ACC112 (cell line): ENCODE measurements at regions not wholly inside any gene's neighbourhood (a gene's known extent, or its start where the extent isn't known, plus 50 kb on each side); places are given as distances from the start of the nearest gene placed in this dataset.
A peak's percentile ranks its signal among the peaks of the same experiment; 100 is the strongest.

Experiments used
- H2AFZ ChIP-seq: fragments of 200-600 bp; sonication (generic); one replicate; pipeline ENCODE4 v1.6.0; 2017; ENCODE audit warnings: antibody characterized with exemption, low read length; ENCODE audit not compliant: unreplicated experiment
- H3K27ac ChIP-seq: fragments of 200-600 bp; sonication (generic); 2 replicates; pipeline ENCODE4 v1.5.1; 2014; ENCODE audit warnings: low read depth, mild to moderate bottlenecking, antibody characterized with exemption, low read length, moderate library complexity
- H3K27me3 ChIP-seq: fragments of 200-600 bp; sonication (generic); 2 replicates; pipeline ENCODE4 v1.6.1; 2014; ENCODE audit warnings: mild to moderate bottlenecking, antibody characterized with exemption, low read length, moderate library complexity, mixed read lengths; ENCODE audit not compliant: insufficient read depth
- H3K36me3 ChIP-seq: fragments of 200-600 bp; sonication (generic); 2 replicates; pipeline ENCODE4 v1.6.1; 2016; ENCODE audit warnings: mild to moderate bottlenecking, antibody characterized with exemption, low read length, moderate library complexity, mixed read lengths; ENCODE audit not compliant: insufficient read depth
- H3K4me1 ChIP-seq: fragments of 200-600 bp; sonication (generic); one replicate; pipeline ENCODE4 v1.6.1; 2016; ENCODE audit warnings: low read length, mixed read lengths; ENCODE audit not compliant: insufficient read depth, unreplicated experiment, control insufficient read depth
- H3K4me3 ChIP-seq: fragments of 200-600 bp; sonication (generic); 2 replicates; pipeline ENCODE4 v1.5.1; 2014; ENCODE audit warnings: mild to moderate bottlenecking, low read depth, low read length
- H3K79me2 ChIP-seq: fragments of 200-600 bp; sonication (generic); one replicate; pipeline ENCODE4 v1.6.0; 2016; ENCODE audit warnings: low read length; ENCODE audit not compliant: control insufficient read depth, unreplicated experiment, insufficient read depth

DNA sequence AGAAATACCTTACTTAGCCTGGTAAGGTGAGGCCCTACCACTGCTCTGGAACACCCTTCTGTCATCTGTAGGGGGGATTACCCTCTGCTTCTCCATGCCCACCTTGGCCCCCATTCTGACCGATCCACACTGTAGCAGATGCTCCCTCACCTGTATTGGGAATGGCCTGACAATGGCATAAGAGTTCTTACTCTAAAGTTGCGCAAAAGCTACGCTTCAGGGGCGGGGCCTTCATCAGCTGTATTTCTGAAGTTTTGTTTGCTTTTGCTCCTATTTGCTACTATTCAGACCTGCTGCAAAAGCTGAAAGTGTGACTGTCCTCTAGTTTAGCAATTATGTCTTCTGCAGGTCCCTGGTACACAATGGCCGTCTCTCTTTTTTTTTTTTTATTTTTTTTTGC lies 252.6 kb downstream of the TLE3 start:
- no peaks in the 10 kb centered on the region for H3K79me2 ChIP-seq
- no peak overlapping the region for H3K4me3 ChIP-seq
- H3K36me3 ChIP-seq = no peaks in the 10 kb centered on the region
- H3K4me1 ChIP-seq = peaks cover 8% of the 10 kb centered on the region
- H3K27ac ChIP-seq = no peak overlapping the region
- peaks cover 22% of the 10 kb centered on the region for H3K27me3 ChIP-seq
- no peak overlapping the region for H2AFZ ChIP-seq

DNA sequence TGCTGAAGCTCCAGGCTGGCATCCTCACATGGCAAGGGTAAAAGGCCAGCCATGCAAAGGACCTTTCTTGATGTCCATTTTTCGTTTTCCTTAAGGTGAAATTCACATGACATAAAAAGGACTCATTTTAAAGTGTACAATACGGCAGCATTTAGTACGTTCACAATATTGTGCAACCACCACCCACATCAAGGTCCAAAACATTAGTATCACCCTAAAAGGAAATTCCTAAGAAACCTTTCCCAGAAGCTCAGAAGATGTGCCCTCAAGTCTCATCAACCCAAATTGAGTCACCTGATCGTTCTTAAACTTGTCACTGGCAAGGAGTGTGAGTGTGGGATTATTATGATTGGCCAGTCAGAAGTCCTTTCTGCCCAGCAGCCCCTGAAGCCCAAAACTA lies 250.1 kb downstream of the TLE3 start:
- Histone ChIP-seq H3K79me2 (no peaks in the 10 kb centered on the region), H3K4me1 (peaks cover 16% of the 10 kb centered on the region), H3K27ac (no peak overlapping the region), H3K27me3 (peaks cover 22% of the 10 kb centered on the region), H3K4me3 (no peak overlapping the region), H3K36me3 (no peaks in the 10 kb centered on the region), H2AFZ (no peak overlapping the region)

DNA sequence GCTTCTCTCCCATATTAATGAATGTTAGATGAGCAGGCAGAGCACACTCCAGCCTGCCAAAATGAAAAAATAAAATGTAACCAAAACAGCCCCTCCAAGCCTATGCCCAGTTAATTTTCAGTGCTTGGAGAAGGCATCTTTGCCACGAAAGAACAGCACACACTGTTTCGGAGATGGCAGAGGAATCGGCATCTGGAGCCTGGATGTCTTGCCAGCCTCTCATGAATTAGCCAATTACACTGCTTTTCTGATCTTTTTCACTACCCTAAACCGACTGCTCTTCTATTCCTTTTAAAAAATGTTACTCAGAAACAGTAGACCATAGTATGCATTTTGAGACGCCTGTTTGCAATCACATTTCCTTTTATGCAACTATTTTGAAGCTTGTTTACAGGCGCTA lies 249.6 kb downstream of the TLE3 start:
- no peaks in the 10 kb centered on the region for H3K36me3 ChIP-seq
- H3K79me2 ChIP-seq = no peaks in the 10 kb centered on the region
- no peak overlapping the region for H3K4me3 ChIP-seq
- peaks cover 21% of the 10 kb centered on the region for H3K4me1 ChIP-seq
- H2AFZ ChIP-seq = no peak overlapping the region
- H3K27ac ChIP-seq = no peak overlapping the region
- H3K27me3 ChIP-seq = peaks cover 22% of the 10 kb centered on the region

DNA sequence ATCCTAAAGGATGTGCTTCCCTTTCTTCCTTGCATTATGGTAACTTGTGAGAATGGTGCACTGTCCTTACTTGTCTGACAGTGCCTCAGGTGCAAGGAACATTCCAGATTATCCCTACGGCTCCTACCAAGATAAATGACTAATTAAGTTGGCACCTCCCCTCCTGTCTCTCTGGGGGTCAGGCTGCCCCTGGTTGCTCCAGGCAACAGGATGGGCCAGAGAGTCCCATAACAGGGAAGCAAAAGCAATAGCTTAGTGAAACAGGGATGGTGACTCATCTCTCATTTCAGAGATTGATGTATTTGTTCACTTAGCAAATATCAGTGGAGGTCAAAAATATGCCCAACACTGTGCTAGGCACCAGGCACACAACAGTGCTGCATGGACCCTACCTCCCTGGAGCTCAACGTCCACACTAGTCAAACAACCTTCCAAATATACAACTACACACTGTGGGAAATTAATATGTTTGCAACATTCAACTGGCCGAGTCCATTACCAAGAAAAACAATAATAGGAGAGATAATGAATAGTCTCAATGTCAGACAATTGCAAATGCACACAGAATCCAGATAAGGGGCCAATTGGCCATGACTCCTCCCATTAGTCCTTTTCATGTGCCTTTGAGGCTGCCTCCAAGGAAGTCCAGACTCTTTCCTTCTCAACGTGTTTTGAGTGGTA lies 249.0 kb downstream of the TLE3 start:
- peaks cover 20% of the 10 kb centered on the region for H3K27me3 ChIP-seq
- H3K27ac ChIP-seq = no peak overlapping the region; the same call in 1 of the 2 replicates
- H3K4me1 ChIP-seq = peaks cover 27% of the 10 kb centered on the region
- no peak overlapping the region for H3K4me3 ChIP-seq
- H3K36me3 ChIP-seq = no peaks in the 10 kb centered on the region
- H3K79me2 ChIP-seq = no peaks in the 10 kb centered on the region
- H2AFZ ChIP-seq = no peak overlapping the region

DNA sequence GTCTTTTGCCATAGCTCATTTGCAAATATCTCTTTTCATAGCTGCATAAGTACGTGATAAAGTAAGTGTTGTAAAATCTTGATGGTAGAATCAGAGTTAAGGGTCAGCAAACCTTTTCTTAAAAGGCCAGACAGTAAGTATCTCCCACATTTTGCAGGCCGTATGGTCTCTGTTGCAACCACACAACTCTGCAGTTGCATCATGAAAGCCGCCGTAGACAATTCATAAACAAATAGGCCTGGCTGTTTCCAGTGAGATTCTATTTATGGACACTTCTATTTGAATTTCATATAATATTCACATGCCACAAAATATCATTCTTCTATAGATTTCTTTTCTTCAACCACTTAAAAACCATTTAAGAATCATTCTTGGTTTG lies 248.5 kb downstream of the TLE3 start:
- H3K79me2 ChIP-seq = no peaks in the 10 kb centered on the region
- no peak overlapping the region for H2AFZ ChIP-seq
- no peak overlapping the region for H3K4me3 ChIP-seq
- no peak overlapping the region; the same call in 1 of the 2 replicates for H3K27ac ChIP-seq
- H3K4me1 ChIP-seq = peaks cover 32% of the 10 kb centered on the region
- H3K36me3 ChIP-seq = no peaks in the 10 kb centered on the region
- H3K27me3 ChIP-seq = peaks cover 14% of the 10 kb centered on the region

DNA sequence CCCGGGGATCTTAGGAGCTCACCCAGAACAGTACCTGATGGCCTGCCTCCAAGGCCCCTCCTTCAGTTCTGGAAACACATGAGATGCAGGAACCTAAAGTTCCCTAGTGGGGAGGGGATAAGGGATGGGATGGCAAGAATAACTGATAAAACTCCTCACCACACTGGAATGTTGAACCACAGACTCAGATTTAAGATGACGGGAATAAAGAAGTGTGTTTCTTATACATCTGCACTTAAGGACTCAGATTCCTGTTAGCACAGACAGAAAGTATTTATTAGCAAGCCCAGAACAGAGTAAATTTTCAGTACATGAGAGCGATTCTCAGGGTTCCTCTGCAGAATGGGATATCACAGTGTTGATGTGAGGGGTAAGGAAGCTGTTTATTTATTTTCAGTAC lies 245.2 kb downstream of the TLE3 start:
- Histone ChIP-seq H2AFZ (no peak overlapping the region), H3K79me2 (no peaks in the 10 kb centered on the region), H3K36me3 (no peaks in the 10 kb centered on the region), H3K27me3 (no peaks in the 10 kb centered on the region), H3K4me1 (peaks cover 49% of the 10 kb centered on the region), H3K27ac (peak overlapping the region; percentile 98), H3K4me3 (no peak overlapping the region)

DNA sequence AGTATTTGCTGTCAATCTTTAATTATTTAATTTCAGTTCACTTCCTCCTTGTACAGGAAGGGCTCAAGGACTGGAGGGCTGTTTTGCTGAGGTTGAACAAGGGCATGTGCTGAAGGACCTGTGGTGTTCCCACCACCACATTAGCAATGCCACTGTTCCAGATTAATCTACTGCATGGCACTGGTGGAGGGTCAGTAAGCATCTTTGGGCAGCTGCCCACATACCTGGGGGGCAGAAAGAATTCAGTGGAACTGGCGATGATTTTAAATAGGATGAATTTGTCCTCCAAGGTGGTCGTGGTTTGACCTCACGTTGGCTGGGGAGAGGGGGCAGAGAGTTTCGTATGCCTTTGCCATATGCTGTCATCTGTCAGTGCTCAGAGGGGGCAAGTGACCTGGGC lies 244.8 kb downstream of the TLE3 start:
- Histone ChIP-seq H3K4me1 (peaks cover 49% of the 10 kb centered on the region), H3K36me3 (no peaks in the 10 kb centered on the region), H2AFZ (no peak overlapping the region), H3K27ac (peak overlapping the region; percentile 98), H3K79me2 (no peaks in the 10 kb centered on the region), H3K4me3 (no peak overlapping the region), H3K27me3 (no peaks in the 10 kb centered on the region)

DNA sequence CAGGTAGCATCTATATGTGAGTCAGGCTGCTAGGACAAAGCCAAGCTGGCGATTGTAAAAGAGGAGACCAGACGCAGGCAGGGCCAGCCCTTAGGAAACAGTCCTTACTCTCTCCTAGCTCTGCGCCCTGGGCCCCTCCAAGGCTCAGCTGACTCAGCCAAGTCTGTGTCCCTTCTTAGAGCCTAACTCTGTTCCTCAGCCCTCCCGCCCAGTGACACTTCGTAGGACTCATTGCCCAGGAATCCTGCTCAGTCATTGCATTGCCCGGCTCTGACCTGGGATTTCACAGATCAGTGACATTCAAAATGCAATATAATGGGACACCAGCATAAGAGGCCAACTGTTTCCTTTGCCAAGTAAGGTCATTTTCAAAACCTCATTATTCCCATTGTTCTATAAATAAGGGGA lies 244.2 kb downstream of the TLE3 start:
- no peak overlapping the region for H2AFZ ChIP-seq
- no peaks in the 10 kb centered on the region for H3K27me3 ChIP-seq
- no peaks in the 10 kb centered on the region for H3K79me2 ChIP-seq
- H3K4me1 ChIP-seq = peaks cover 47% of the 10 kb centered on the region
- H3K36me3 ChIP-seq = no peaks in the 10 kb centered on the region
- peak overlapping the region; percentile 98 for H3K27ac ChIP-seq
- no peak overlapping the region for H3K4me3 ChIP-seq

DNA sequence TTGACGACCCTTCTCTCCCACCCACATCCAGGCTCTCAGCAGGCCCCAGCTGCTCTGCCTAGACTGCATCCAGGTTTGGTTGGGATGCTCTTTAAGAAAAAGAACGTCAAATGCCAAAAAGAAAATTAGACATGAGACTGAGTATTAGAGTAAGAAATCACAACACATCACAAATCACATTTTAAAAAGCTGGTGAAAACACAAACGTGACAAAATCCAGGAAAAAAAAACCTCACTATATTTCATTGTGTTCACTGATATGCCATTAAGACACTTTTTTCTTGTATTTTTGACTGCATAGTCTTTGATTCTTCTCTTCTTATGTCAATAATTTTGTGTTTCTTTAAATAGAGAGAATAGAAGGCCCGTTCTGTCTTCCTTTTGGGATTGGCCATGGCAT lies 243.7 kb downstream of the TLE3 start:
- Histone ChIP-seq H3K36me3 (no peaks in the 10 kb centered on the region), H3K27ac (peak overlapping the region; percentile 98), H3K79me2 (no peaks in the 10 kb centered on the region), H3K4me3 (no peak overlapping the region), H2AFZ (no peak overlapping the region), H3K27me3 (no peaks in the 10 kb centered on the region), H3K4me1 (peaks cover 42% of the 10 kb centered on the region)

DNA sequence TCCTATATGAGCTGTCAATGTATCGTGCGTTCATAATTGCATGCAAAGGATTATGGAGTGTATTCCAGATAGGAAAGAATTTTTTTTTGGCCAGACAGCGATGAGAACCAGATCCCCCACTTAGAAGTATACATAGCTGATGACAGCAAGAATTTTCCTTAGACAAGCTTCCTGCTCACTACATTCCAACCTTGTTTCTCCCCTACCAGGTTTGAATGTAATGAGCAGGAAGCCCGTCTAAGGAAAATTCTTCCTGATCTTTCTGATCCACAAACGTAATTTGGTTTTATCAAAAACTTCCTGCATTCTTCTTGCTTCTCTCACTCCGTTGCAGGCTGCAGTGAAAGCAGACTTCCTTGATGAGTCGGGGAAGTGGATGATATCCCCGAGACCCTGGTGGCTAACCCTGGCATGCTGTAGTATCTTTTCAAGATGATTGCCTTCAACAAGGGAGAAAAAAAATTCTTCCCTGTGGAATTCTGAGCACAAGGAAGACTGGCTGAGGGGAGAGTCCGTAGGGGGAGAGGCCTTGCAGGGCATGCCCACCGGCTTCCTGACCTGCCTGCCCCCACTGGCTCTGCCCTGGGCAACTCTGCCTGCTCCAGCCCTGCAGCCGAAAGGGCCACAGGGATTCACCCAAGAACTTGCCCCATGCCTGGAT lies 243.1 kb downstream of the TLE3 start:
- Histone ChIP-seq H3K27ac (peak overlapping the region; percentile 98), H3K79me2 (no peaks in the 10 kb centered on the region), H3K36me3 (no peaks in the 10 kb centered on the region), H2AFZ (no peak overlapping the region), H3K27me3 (no peaks in the 10 kb centered on the region), H3K4me1 (peaks cover 41% of the 10 kb centered on the region), H3K4me3 (no peak overlapping the region)
